ENCODE measurements at regions not wholly inside any gene's neighbourhood (a gene's known extent, or its start where the extent isn't known, plus 50 kb on each side); places are given as distances from the start of the nearest gene placed in this dataset.

GRCh38 chr12:75596406-75596805 lies 85.0 kb upstream of the KRR1 start:
- no peak for TF ChIP-seq POLR2AphosphoS5 (IDR thresholded peaks at IDR 0.05; ENCODE audit: low read depth)
- TF ChIP-seq SPI1 (IDR thresholded peaks at IDR 0.05; ENCODE audit: borderline replicate concordance, low read depth): no peak
- TF ChIP-seq CTCF (IDR thresholded peaks at IDR 0.05; ENCODE audit: insufficient read depth, low read length): no peak
- TF ChIP-seq GABPA (IDR thresholded peaks at IDR 0.05; ENCODE audit: low read depth): no peak
- no peak for TF ChIP-seq REST (IDR thresholded peaks at IDR 0.05; ENCODE audit: insufficient replicate concordance, low read depth)
- Histone ChIP-seq H3K4me3 (replicated peaks; ENCODE audit: insufficient read depth, low read length) (no peak overlapping the region), H3K27ac (replicated peaks) (no peak overlapping the region), H3K27me3 (ENCODE audit: insufficient read depth, poor library complexity, severe bottlenecking) (no peaks in the 10 kb centered on the region)
- DNase-seq (ENCODE audit: low read depth in 1 of 2, low spot score in 1 of 2): no peak

GRCh38 chr12:75592638-75593335 lies 81.4 kb upstream of the KRR1 start:
- no peak for DNase-seq (ENCODE audit: low read depth in 1 of 2, low spot score in 1 of 2)
- Histone ChIP-seq H3K4me3 (replicated peaks; ENCODE audit: insufficient read depth, low read length) (no peak overlapping the region), H3K27ac (replicated peaks) (no peak overlapping the region), H3K27me3 (ENCODE audit: insufficient read depth, poor library complexity, severe bottlenecking) (no peaks in the 10 kb centered on the region)
- TF ChIP-seq POLR2AphosphoS5 (IDR thresholded peaks at IDR 0.05; ENCODE audit: low read depth): no peak
- no peak for TF ChIP-seq GABPA (IDR thresholded peaks at IDR 0.05; ENCODE audit: low read depth)
- no peak for TF ChIP-seq REST (IDR thresholded peaks at IDR 0.05; ENCODE audit: insufficient replicate concordance, low read depth)
- no peak for TF ChIP-seq CTCF (IDR thresholded peaks at IDR 0.05; ENCODE audit: insufficient read depth, low read length)
- TF ChIP-seq SPI1 (IDR thresholded peaks at IDR 0.05; ENCODE audit: borderline replicate concordance, low read depth): no peak

- no peaks in the 10 kb centered on the region for H3K27me3 ChIP-seq (ENCODE audit: insufficient read depth, poor library complexity, severe bottlenecking)
- TF ChIP-seq CTCF (IDR thresholded peaks at IDR 0.05; ENCODE audit: insufficient read depth, low read length) (no peak), SPI1 (IDR thresholded peaks at IDR 0.05; ENCODE audit: borderline replicate concordance, low read depth) (no peak), POLR2AphosphoS5 (IDR thresholded peaks at IDR 0.05; ENCODE audit: low read depth) (no peak), REST (IDR thresholded peaks at IDR 0.05; ENCODE audit: insufficient replicate concordance, low read depth) (no peak), GABPA (IDR thresholded peaks at IDR 0.05; ENCODE audit: low read depth) (no peak)
- H3K27ac ChIP-seq (replicated peaks): no peak overlapping the region
- no peak overlapping the region for H3K4me3 ChIP-seq (replicated peaks; ENCODE audit: insufficient read depth, low read length)
- DNase-seq (ENCODE audit: low read depth in 1 of 2, low spot score in 1 of 2): no peak
Measured at GRCh38 chr12:75592086-75592485, 80.7 kb upstream of the KRR1 start.
